Lower leg skin (tissue), 3 donors: ENCODE measurements at regions not wholly inside any gene's neighbourhood (a gene's known extent, or its start where the extent isn't known, plus 50 kb on each side); places are given as distances from the start of the nearest gene placed in this dataset.

Experiments
- CTCF ChIP-seq, 3 donors: fragments of 450-650 bp; IDR thresholded peaks; one replicate each; pipeline ENCODE4 v1.5.1; 2016; ENCODE audit warnings: antibody characterized with exemption in 3 of 3, mild to moderate bottlenecking in 3 of 3, moderate library complexity in 2 of 3
- POLR2A ChIP-seq, 2 donors: fragments of 450-650 bp; IDR thresholded peaks; one replicate each; pipeline ENCODE4 v1.6.1; 2016 to 2017; ENCODE audit warnings: antibody characterized with exemption in 2 of 2, mild to moderate bottlenecking in 1 of 2, moderate library complexity in 1 of 2

GRCh38 chr10:9992661-9993060, 1025.0 kb upstream of the CELF2 start:
- TF ChIP-seq CTCF (IDR thresholded peaks at IDR 0.05) = no peak
- TF ChIP-seq POLR2A (IDR thresholded peaks at IDR 0.05) = no peak
